C4-2B (cell line): ENCODE measurements at regions not wholly inside any gene's neighbourhood (a gene's known extent, or its start where the extent isn't known, plus 50 kb on each side); places are given as distances from the start of the nearest gene placed in this dataset.

Experiments
- ZFX ChIP-seq: fragments of 450-650 bp; IDR thresholded peaks from 2 replicates; pipeline ENCODE4 v1.6.1; 2017
- TF ChIP-seq, protein P1 (sequence below): fragments of 450-650 bp; conservative IDR thresholded peaks from 2 replicates; pipeline ENCODE4 v1.5.1; 2017; ENCODE audit warnings: mild to moderate bottlenecking

DNA sequence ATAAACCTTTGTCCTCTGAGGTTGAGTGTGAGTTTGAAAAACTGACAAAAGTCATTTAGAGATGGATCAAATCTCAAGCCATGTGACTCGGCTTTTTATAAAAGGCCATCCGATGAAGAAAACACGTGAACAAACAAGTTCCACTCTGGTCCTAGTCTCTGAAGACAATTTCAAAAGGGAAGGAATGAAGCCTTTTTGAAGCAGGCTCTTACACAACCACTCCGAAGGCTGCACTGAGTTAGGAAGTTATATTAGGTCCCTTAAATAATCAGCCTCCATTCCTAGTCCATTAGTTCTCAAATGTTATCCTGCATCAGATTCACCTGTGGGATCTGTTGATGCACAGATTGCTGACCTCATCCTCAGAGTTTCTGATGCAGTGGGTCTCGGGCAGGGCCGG, 166.6 kb upstream of the HMHB1 start:
- TF ChIP-seq, protein P1, sequence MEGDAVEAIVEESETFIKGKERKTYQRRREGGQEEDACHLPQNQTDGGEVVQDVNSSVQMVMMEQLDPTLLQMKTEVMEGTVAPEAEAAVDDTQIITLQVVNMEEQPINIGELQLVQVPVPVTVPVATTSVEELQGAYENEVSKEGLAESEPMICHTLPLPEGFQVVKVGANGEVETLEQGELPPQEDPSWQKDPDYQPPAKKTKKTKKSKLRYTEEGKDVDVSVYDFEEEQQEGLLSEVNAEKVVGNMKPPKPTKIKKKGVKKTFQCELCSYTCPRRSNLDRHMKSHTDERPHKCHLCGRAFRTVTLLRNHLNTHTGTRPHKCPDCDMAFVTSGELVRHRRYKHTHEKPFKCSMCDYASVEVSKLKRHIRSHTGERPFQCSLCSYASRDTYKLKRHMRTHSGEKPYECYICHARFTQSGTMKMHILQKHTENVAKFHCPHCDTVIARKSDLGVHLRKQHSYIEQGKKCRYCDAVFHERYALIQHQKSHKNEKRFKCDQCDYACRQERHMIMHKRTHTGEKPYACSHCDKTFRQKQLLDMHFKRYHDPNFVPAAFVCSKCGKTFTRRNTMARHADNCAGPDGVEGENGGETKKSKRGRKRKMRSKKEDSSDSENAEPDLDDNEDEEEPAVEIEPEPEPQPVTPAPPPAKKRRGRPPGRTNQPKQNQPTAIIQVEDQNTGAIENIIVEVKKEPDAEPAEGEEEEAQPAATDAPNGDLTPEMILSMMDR: no peak
- TF ChIP-seq ZFX: no peak
